Chondrocyte (in vitro differentiated cells): ENCODE measurements at regions not wholly inside any gene's neighbourhood (a gene's known extent, or its start where the extent isn't known, plus 50 kb on each side); places are given as distances from the start of the nearest gene placed in this dataset.

Experiments used
- DNase-seq: peaks from one replicate; pipeline ENCODE4 v3.0.0; 2021; ENCODE audit warnings: mixed read lengths, low spot score
- H3K27ac Mint-ChIP-seq: one replicate; pipeline ENCODE4 v1.8.0; 2021; ENCODE audit warnings: mild to moderate bottlenecking, moderate library complexity, mixed read lengths; ENCODE audit not compliant: unreplicated experiment
- H3K27me3 Mint-ChIP-seq: 2 replicates; pipeline ENCODE4 v1.8.0; 2021; ENCODE audit warnings: low read depth, mixed read lengths
- H3K36me3 Mint-ChIP-seq: 2 replicates; pipeline ENCODE4 v1.8.0; 2021; ENCODE audit warnings: low read depth, mixed read lengths
- H3K4me1 Mint-ChIP-seq: 2 replicates; pipeline ENCODE4 v1.8.0; 2021; ENCODE audit warnings: low read depth, mild to moderate bottlenecking, mixed read lengths
- H3K4me3 Mint-ChIP-seq: one replicate; pipeline ENCODE4 v1.8.0; 2021; ENCODE audit warnings: mild to moderate bottlenecking, moderate library complexity, mixed read lengths; ENCODE audit not compliant: unreplicated experiment
- H3K9me3 Mint-ChIP-seq: 2 replicates; pipeline ENCODE4 v1.8.0; 2021; ENCODE audit warnings: low read depth, mixed read lengths
- TF ChIP-seq, protein P1 (sequence below): fragments of 200-600 bp; sonication (generic); IDR thresholded peaks from 2 replicates; pipeline ENCODE4 v1.5.0; 2021; ENCODE audit warnings: antibody characterized with exemption, mild to moderate bottlenecking, moderate library complexity

GRCh38 chr4:123096038-123096437, 173.6 kb upstream of the NUDT6 start:
- H3K4me1 Mint-ChIP-seq, result peaks cover 3% of the 10 kb centered on the region
- peaks cover 3% of the 10 kb centered on the region for H3K9me3 Mint-ChIP-seq
- DNase-seq, result no peak
- no peaks in the 10 kb centered on the region for H3K27me3 Mint-ChIP-seq
- no peak overlapping the region for H3K4me3 Mint-ChIP-seq
- H3K36me3 Mint-ChIP-seq, result peaks cover 5% of the 10 kb centered on the region
- H3K27ac Mint-ChIP-seq, result no peak overlapping the region
- TF ChIP-seq, protein P1, sequence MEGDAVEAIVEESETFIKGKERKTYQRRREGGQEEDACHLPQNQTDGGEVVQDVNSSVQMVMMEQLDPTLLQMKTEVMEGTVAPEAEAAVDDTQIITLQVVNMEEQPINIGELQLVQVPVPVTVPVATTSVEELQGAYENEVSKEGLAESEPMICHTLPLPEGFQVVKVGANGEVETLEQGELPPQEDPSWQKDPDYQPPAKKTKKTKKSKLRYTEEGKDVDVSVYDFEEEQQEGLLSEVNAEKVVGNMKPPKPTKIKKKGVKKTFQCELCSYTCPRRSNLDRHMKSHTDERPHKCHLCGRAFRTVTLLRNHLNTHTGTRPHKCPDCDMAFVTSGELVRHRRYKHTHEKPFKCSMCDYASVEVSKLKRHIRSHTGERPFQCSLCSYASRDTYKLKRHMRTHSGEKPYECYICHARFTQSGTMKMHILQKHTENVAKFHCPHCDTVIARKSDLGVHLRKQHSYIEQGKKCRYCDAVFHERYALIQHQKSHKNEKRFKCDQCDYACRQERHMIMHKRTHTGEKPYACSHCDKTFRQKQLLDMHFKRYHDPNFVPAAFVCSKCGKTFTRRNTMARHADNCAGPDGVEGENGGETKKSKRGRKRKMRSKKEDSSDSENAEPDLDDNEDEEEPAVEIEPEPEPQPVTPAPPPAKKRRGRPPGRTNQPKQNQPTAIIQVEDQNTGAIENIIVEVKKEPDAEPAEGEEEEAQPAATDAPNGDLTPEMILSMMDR, result peak; percentile 77

GRCh38 chr4:123102897-123103471, 180.6 kb upstream of the NUDT6 start:
- Mint-ChIP-seq H3K4me3 (no peak overlapping the region), H3K4me1 (peaks cover 11% of the 10 kb centered on the region), H3K9me3 (no peaks in the 10 kb centered on the region), H3K36me3 (peaks cover 6% of the 10 kb centered on the region), H3K27ac (no peak overlapping the region), H3K27me3 (no peaks in the 10 kb centered on the region)
- no peak for DNase-seq
- TF ChIP-seq, protein P1, result peak; percentile 92

- no peaks in the 10 kb centered on the region for H3K9me3 Mint-ChIP-seq
- TF ChIP-seq, protein P1, result no peak
- H3K4me1 Mint-ChIP-seq, result peaks cover 11% of the 10 kb centered on the region
- peak overlapping the region; percentile 55 for H3K27ac Mint-ChIP-seq
- H3K4me3 Mint-ChIP-seq, result no peak overlapping the region
- no peaks in the 10 kb centered on the region for H3K27me3 Mint-ChIP-seq
- no peak for DNase-seq
- peaks cover 3% of the 10 kb centered on the region for H3K36me3 Mint-ChIP-seq
Observed at GRCh38 chr4:123104310-123105025, 182.1 kb upstream of the NUDT6 start.

DNA sequence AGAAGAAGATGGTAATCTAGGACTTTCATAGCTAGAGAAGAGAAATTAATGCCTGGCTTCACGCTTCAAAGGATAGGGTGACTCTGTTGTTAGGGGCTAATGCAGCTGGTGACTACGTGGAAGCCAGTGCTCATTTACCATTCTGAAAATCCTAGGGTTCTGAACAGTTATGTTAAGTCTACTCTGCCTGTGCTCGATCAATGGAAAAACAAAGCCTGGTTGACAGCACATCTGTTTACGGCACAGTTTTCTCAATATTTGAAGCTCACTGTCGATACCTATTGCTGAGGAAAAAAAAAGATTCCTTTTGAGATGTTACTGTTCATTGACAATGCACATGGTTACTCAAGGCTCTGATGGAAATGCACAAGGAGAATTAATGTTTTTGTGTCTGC, 182.6 kb upstream of the NUDT6 start:
- TF ChIP-seq, protein P1, result no peak
- no peaks in the 10 kb centered on the region for H3K27me3 Mint-ChIP-seq
- DNase-seq, result no peak
- peaks cover 11% of the 10 kb centered on the region for H3K4me1 Mint-ChIP-seq
- H3K9me3 Mint-ChIP-seq, result no peaks in the 10 kb centered on the region
- no peak overlapping the region for H3K4me3 Mint-ChIP-seq
- no peak overlapping the region for H3K27ac Mint-ChIP-seq
- H3K36me3 Mint-ChIP-seq, result peaks cover 3% of the 10 kb centered on the region

DNA sequence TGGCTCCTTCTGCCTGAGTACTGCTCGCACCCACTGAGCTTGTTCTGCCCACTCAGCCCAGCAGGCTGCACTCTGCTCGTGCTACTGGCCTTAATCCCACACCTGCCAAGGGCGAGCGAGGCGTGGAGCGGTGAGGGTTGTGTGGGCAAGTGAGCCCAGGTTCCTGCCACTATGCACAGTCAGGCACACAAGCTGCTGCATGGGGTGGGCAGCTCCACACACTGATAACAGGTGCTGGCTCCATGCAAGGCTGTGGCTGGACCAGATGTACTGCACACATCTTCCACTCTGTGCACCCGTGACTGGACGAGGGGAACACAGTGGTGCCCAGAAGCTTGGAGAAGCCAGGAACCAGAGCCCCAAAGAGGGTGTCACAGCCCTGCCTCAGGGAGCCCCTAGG, 184.3 kb upstream of the NUDT6 start:
- TF ChIP-seq, protein P1, result no peak
- Mint-ChIP-seq H3K4me3 (no peak overlapping the region), H3K36me3 (peaks cover 3% of the 10 kb centered on the region), H3K27ac (no peak overlapping the region), H3K9me3 (no peaks in the 10 kb centered on the region), H3K27me3 (no peaks in the 10 kb centered on the region), H3K4me1 (peaks cover 11% of the 10 kb centered on the region)
- no peak for DNase-seq
